Common myeloid progenitor, CD34-positive (primary cell): ENCODE measurements at regions not wholly inside any gene's neighbourhood (a gene's known extent, or its start where the extent isn't known, plus 50 kb on each side); places are given as distances from the start of the nearest gene placed in this dataset.

Experiments used
- CTCF ChIA-PET: fragments of 350-600 bp; sonication (Branson Sonifier 250); formaldehyde crosslinking; loops from one replicate; lab custom pipeline; 2021; ENCODE audit warnings: antibody characterized with exemption; lab: Charles Lee
- POLR2A ChIA-PET: fragments of 350-600 bp; sonication (Branson Sonifier 250); formaldehyde crosslinking; loops from one replicate; lab custom pipeline; 2021; ENCODE audit warnings: antibody characterized with exemption; lab: Charles Lee
- DNase-seq, 3 donors: peaks; one replicate each; pipeline versions ENCODE4 v3.0.0 to v3.0.0-alpha.2; 2013
- H3K27ac ChIP-seq, 2 experiments: 1 replicate in 1 of 2; 2 replicates in 1 of 2; pipeline ENCODE4 v1.7.0; 2013; ENCODE audit warnings: inconsistent platforms in 2 of 2, low read length in 2 of 2, mild to moderate bottlenecking in 2 of 2, low read depth in 1 of 2, moderate library complexity in 1 of 2; ENCODE audit not compliant: severe bottlenecking in 2 of 2, insufficient read depth in 1 of 2, poor library complexity in 1 of 2
- H3K27me3 ChIP-seq, 5 experiments: replicated peaks in 2 of 5; 1 replicate in 3 of 5; 2 replicates in 2 of 5; pipeline versions ENCODE4 v1.6.1 to v1.7.0; 2013; ENCODE audit warnings: low read length in 4 of 5, mild to moderate bottlenecking in 2 of 5, moderate library complexity in 2 of 5, inconsistent platforms in 1 of 5; ENCODE audit not compliant: insufficient read depth in 5 of 5, control insufficient read depth in 4 of 5
- H3K36me3 ChIP-seq, 4 experiments: 1 replicate in 2 of 4; 2 replicates in 2 of 4; pipeline versions ENCODE4 v1.6.1 to v1.7.0; 2013; ENCODE audit warnings: low read length in 3 of 4, control low read depth in 1 of 4, mild to moderate bottlenecking in 1 of 4; ENCODE audit not compliant: control insufficient read depth in 4 of 4, insufficient read depth in 4 of 4
- H3K4me1 ChIP-seq, 4 experiments: 1 replicate in 3 of 4; 2 replicates in 1 of 4; pipeline versions ENCODE4 v1.6.1 to v1.7.1; 2013; ENCODE audit warnings: low read length in 3 of 4, mild to moderate bottlenecking in 3 of 4, control low read depth in 1 of 4, inconsistent platforms in 1 of 4, moderate library complexity in 1 of 4; ENCODE audit not compliant: control insufficient read depth in 4 of 4, insufficient read depth in 4 of 4; ENCODE audit errors: control extremely low read depth in 1 of 4
- H3K4me3 ChIP-seq, 7 experiments: 1 replicate in 4 of 7; 2 replicates in 3 of 7; pipeline versions ENCODE4 v1.5.1 to v1.7.0; 2013; ENCODE audit warnings: mild to moderate bottlenecking in 7 of 7, low read length in 6 of 7, moderate library complexity in 6 of 7, inconsistent platforms in 2 of 7, low read depth in 2 of 7, control low read depth in 1 of 7; ENCODE audit not compliant: insufficient read depth in 4 of 7, control insufficient read depth in 1 of 7; ENCODE audit errors: extremely low read depth in 1 of 7
- H3K9me3 ChIP-seq, 5 experiments: 1 replicate in 4 of 5; 2 replicates in 1 of 5; pipeline versions ENCODE4 v1.6.1 to v1.7.1; 2013; ENCODE audit warnings: low read length in 4 of 5, mild to moderate bottlenecking in 2 of 5, inconsistent platforms in 1 of 5, low read depth in 1 of 5, moderate library complexity in 1 of 5; ENCODE audit not compliant: control insufficient read depth in 4 of 5, insufficient read depth in 2 of 5; ENCODE audit errors: control extremely low read depth in 1 of 5
- WGBS: methylation state at CpG from one replicate; pipeline ENCODE4 v1.1.5; 2013; ENCODE audit not compliant: insufficient coverage; 5-methylcytosine and 5-hydroxymethylcytosine counted together

DNA sequence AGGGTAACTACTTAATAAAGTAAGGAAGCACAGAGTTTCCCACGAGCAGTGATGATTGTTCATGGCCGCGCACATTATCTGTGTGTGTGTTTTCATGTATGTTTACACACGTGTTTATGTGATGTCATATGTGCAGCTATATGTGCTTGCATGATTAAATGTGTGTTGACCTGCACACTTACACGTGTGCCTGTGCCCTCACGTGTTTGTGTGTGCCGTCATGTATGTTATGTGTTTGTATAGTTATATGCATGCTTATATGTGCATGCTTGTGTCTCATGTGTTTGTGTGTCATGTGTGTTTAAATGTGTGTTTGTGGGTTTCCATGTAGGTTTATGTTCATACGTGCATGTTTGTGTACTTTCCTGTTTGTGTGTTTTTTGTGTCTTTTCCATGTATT, 782.3 kb downstream of the GALR1 start:
- no peak for DNase-seq
- H3K4me1 ChIP-seq: no peaks in the 10 kb centered on the region
- H3K36me3 ChIP-seq: no peaks in the 10 kb centered on the region
- no peak overlapping the region for H3K27ac ChIP-seq
- H3K4me3 ChIP-seq: no peak overlapping the region
- 95% methylated on average over 8 of the region's 8 CpGs for WGBS
- ChIA-PET POLR2A (no interaction called here), CTCF (interaction anchor here (0.6 kb wide), 1 partner anchor 9 kb away, joined by 3 read pairs; no protein-coding TSS in a partner anchor)
- no peaks in the 10 kb centered on the region for H3K9me3 ChIP-seq
- H3K27me3 ChIP-seq: no peaks in the 10 kb centered on the region

DNA sequence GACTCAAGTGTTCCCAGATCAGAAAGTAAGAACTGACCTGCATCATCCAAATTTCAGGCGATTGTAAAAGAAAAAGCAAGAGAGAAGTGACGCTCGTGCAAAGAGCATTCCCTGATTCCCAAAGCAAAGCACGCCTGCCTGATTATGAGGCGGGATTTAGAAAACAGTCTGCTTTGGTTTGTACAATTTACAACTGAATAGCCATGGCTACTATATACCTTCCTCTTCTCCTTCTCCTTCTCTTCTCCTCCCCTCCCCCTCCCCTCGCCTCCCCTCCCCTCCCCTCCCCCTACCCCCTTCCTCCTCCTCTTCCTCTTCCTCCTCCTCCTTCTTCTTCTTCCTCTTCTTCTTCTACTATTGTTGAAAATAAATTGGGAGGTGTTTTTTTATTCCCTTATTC, 782.9 kb downstream of the GALR1 start:
- POLR2A ChIA-PET: no interaction called here
- CTCF ChIA-PET: interaction anchor here (0.6 kb wide), 1 partner anchor 9 kb away, joined by 3 read pairs; no protein-coding TSS in a partner anchor
- 87% methylated on average over 4 of the region's 6 CpGs for WGBS

DNA sequence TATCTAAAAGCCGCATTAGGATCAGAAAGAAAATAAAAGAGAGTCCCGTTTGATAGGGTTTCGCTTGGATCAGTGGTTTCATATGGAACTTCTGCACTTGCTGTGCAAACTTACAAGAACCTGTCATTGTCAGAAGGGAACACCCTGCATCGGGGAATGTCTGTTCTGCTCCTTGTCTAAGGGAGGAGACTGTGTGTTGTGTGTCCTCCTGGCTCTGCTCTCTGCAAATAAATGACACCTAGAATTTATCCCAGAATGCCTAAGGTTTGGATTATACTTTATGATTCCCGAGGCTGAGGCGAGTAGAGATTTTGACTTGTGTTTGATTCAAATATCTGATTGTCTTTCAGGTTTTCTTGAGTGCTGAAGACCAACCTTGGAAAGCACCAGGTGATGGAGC, 785.1 kb downstream of the GALR1 start:
- POLR2A ChIA-PET: no interaction called here
- no peaks in the 10 kb centered on the region for H3K9me3 ChIP-seq
- 93% methylated on average over 5 of the region's 6 CpGs for WGBS

More for the DNA sequence above, 782.9 kb downstream of the GALR1 start:
- H3K9me3 ChIP-seq: no peaks in the 10 kb centered on the region
- no peak for DNase-seq
- H3K36me3 ChIP-seq: no peaks in the 10 kb centered on the region
- H3K4me1 ChIP-seq: no peaks in the 10 kb centered on the region
- no peak overlapping the region for H3K27ac ChIP-seq
- no peaks in the 10 kb centered on the region for H3K27me3 ChIP-seq
- H3K4me3 ChIP-seq: no peak overlapping the region

DNA sequence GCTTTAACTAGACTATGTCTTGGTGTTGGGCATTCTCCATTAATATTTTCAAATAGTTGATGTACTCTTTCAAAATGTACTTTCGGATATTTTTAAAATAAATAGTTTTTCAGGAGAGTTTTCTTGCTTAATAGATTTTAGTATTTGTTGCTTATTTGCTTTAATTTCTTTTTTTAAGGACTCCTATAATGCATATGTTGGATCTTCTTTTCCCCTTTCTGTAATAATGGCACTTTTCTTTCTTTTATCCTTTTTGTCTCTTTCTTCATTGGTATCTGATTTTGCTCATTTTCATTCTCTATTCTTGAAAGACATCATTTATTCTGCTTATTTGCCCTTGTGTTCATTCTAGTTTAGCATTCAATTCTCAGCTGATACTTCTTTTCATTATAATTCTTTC, 791.6 kb downstream of the GALR1 start:
- no peak overlapping the region for H3K27ac ChIP-seq
- H3K36me3 ChIP-seq: no peaks in the 10 kb centered on the region
- peaks cover 0 to 9% (median 0%) of the 10 kb centered on the region in 5 experiments for H3K9me3 ChIP-seq
- ChIA-PET POLR2A (no interaction called here), CTCF (interaction anchor here (0.6 kb wide), 1 partner anchor 9 kb away, joined by 3 read pairs; no protein-coding TSS in a partner anchor)
- no peak for DNase-seq
- no CpG with 5 or more reads among the region's 1 CpG for WGBS
- no peaks in the 10 kb centered on the region for H3K27me3 ChIP-seq
- no peaks in the 10 kb centered on the region for H3K4me1 ChIP-seq
- no peak overlapping the region for H3K4me3 ChIP-seq

More for the DNA sequence above, 785.1 kb downstream of the GALR1 start:
- Histone ChIP-seq H3K27ac (no peak overlapping the region), H3K4me1 (no peaks in the 10 kb centered on the region), H3K4me3 (no peak overlapping the region), H3K36me3 (no peaks in the 10 kb centered on the region), H3K27me3 (no peaks in the 10 kb centered on the region)
- CTCF ChIA-PET: no interaction called here
- DNase-seq: no peak

DNA sequence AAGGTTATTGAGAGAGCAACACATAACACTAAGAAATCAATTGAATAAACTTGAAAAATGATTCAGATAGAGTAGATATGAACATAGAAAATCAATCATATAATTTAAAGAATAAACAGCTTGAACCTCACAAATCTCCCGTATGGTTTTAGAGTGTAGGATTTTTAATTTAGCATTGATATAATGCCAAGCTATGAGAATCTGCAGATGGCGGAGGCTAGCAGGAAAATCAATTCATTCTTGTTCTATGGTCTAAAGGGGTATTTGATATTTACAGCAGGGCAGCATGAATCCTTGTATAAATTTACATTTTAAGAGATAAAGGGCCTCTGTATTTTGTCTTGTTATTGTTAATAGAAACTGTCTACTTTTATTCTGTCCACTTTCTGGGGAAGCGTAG, 797.0 kb downstream of the GALR1 start:
- no peaks in the 10 kb centered on the region for H3K36me3 ChIP-seq
- no CpG with 5 or more reads among the region's 3 CpGs for WGBS
- H3K4me3 ChIP-seq: no peak overlapping the region
- H3K27me3 ChIP-seq: peaks cover 0 to 3% (median 0%) of the 10 kb centered on the region in 5 experiments
- peaks cover 0 to 6% (median 0%) of the 10 kb centered on the region in 5 experiments for H3K9me3 ChIP-seq
- POLR2A ChIA-PET: no interaction called here
- DNase-seq: no peak
- no peaks in the 10 kb centered on the region for H3K4me1 ChIP-seq
- H3K27ac ChIP-seq: no peak overlapping the region
- CTCF ChIA-PET: interaction anchor here (1.4 kb wide), 1 partner anchor 9 kb away, joined by 4 read pairs; no protein-coding TSS in a partner anchor

DNA sequence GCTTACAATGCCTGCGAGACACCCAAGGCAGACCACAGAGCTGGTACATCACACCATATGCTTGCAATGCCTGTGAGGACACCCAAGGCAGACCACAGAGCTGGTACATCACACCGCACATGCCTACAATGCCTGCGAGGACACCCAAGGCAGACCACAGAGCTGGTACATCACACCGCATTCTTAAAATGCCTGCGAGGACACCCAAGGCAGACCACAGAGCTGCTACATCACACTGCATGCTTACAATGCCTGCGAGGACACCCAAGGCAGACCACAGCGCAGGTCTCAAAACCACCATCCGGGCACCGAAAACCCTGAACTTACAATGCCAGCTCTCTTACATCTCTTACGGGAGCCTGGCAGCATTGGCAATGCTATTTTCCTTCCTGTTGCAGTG, 799.6 kb downstream of the GALR1 start:
- 94% methylated on average over 5 of the region's 10 CpGs for WGBS
- POLR2A ChIA-PET: no interaction called here

DNA sequence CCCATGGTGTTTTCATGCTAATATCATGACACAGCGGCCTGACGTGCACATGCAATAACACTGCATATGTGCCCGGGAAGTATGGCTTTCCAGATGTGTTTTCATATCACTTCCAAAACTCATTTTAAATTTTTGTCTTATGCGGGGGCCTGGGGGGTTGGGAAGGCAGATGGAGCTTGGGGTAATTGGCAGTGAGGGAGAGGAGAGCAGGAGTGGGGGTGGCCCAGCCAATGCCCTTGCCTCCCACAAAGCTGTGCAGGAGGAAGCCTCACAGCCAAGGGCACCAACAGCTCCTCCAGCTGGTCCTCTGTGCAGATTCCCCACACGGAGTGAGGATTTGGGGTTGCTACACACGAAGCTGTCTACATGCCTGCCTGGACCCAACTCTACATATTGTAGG, 805.2 kb downstream of the GALR1 start:
- peaks cover 0 to 2% (median 0%) of the 10 kb centered on the region in 5 experiments for H3K9me3 ChIP-seq
- POLR2A ChIA-PET: no interaction called here
- 83% methylated on average over 3 of the region's 6 CpGs for WGBS

More for the DNA sequence above, 799.6 kb downstream of the GALR1 start:
- CTCF ChIA-PET: no interaction called here
- Histone ChIP-seq H3K4me1 (no peaks in the 10 kb centered on the region), H3K27ac (no peak overlapping the region), H3K4me3 (no peak overlapping the region), H3K36me3 (no peaks in the 10 kb centered on the region), H3K27me3 (peaks cover 0 to 4% (median 0%) of the 10 kb centered on the region in 5 experiments), H3K9me3 (no peaks in the 10 kb centered on the region)
- DNase-seq: no peak

More for the DNA sequence above, 805.2 kb downstream of the GALR1 start:
- Histone ChIP-seq H3K27ac (no peak overlapping the region), H3K36me3 (no peaks in the 10 kb centered on the region), H3K27me3 (peaks cover 0 to 3% (median 2%) of the 10 kb centered on the region in 5 experiments), H3K4me1 (no peaks in the 10 kb centered on the region), H3K4me3 (no peak overlapping the region)
- CTCF ChIA-PET: interaction anchor here (1.6 kb wide), 1 partner anchor 8 kb away, joined by 4 read pairs; no protein-coding TSS in a partner anchor
- DNase-seq: no peak
